HPDE6-E6E7 (cell line): ENCODE measurements at regions not wholly inside any gene's neighbourhood (a gene's known extent, or its start where the extent isn't known, plus 50 kb on each side); places are given as distances from the start of the nearest gene placed in this dataset.

Experiments used
- DNase-seq: peaks from one replicate; pipeline ENCODE4 v3.0.0; 2011; ENCODE audit warnings: missing footprints; ENCODE audit errors: extremely low spot score

DNA sequence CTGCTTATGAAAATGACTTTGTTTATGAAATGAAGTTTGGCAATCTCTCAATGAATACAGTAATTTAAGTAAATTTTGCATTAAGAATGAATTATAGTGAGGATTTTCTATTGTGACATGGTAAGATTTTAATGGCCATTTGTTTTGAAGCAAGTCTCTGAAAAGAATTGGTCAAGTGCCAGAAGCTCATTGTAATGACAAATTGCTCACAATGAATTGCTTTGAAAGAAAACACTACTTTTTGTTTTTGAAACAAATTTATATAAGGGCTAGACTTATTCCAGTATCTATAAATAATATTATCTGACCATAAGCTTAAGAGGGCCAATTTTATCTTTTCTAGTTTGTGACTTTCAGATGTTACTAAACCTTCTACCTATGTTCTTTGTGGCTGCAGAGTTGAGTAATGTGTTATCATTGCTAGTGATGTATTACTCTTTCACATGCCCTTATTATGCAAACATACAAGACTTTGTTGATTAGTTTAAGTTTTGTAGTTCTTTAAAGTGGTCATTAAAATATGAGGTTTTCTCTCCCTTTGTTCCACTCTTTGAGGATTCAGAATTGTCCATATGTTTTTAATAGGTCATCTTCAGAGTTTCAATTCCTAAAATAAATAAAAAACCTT, 93.0 kb upstream of the ZNF608 start:
- DNase-seq = no peak

DNA sequence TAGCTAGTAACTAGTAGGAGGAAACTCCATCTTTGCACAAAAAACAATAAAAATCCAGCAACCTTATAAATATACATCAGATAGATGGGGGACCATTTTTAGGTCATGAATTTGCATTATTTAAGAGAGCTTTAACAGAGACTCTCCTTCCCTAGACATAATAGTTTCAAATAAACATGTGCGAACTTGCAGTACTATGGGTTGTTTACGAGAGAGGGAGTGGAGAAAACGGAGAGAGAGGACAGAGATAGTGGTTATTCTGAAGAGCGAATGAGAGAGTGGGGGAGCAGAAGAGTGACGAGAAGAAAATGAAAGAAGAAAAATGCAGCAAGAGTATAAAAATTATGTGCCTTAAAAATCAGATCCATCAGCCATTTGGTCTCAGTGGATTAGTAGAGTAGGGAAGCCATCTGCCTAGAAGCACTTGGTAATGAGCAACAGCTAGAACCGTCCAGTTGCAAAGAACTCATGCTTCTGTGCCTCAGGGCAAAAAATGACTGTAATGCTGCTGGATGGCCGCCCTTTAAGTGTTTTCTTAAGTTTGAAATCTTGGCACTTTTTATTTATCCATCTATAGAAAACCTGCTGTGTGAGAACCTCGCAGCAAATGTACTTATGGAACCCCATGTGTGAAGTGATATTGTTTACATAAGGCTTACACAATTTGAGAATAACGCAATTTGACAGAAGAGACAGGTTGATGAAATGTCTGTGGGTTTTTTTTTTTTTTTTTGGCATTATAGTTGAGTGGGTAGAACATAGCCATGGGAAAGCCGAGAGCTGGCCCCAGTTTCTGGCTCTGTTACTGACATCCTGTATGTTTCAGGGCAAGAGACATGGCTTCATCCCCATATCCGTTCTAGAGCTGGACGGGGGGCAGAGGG, 95.6 kb upstream of the ZNF608 start:
- no peak for DNase-seq

DNA sequence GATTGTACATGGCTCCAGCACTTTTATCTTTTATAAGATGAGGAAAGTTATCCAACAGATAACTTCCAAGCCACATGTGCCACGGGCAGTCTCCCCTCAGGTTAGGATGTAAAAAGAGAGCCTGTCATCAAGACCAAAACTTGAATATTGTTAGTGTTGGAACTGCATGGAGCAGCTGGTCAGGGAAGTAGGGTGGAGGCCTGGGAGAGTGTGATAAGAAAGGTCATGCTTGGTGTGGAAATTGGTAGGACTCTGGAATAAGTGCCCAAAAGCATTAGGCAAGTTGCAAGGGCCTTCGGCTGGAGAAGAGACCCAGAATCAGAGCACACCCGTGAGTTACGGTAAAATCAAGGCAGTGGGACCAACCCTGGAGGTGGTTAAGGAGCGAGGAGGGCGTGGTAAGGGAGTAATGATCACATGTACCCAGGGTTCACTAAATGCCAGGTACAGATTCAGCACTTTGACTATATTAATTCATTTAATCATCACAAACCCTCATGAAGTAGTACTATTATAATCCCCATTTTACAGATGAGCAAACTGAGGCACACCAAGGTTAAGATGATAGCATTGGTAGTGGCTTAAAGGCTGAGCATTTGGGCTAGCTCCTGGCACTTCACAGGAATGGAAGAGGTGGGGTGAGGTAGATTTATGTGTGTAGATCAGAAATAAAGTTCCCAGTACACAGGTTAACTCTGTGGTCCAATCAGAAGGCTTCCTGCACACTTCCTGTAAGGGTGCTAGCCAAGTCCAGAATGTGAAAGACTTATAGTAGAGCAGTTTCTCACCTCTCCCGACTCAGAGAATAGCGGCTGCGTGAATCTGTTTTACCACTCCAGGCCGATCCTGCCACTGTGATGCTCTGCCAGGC, 96.5 kb upstream of the ZNF608 start:
- DNase-seq = no peak

DNA sequence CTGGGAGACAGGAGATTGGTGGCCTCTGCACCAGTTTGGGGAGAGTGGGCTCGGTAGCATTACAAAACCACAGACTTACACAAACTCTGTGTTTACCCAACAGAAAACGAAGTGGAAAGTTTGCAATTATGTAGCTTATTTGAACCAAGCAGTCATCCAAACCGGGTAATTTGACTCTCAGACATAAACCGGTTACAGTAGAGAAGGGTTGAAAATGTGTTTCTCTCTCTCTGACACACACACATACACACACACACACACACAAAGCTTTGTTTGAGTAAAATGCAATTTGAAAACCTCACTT, 97.1 kb upstream of the ZNF608 start:
- no peak for DNase-seq

DNA sequence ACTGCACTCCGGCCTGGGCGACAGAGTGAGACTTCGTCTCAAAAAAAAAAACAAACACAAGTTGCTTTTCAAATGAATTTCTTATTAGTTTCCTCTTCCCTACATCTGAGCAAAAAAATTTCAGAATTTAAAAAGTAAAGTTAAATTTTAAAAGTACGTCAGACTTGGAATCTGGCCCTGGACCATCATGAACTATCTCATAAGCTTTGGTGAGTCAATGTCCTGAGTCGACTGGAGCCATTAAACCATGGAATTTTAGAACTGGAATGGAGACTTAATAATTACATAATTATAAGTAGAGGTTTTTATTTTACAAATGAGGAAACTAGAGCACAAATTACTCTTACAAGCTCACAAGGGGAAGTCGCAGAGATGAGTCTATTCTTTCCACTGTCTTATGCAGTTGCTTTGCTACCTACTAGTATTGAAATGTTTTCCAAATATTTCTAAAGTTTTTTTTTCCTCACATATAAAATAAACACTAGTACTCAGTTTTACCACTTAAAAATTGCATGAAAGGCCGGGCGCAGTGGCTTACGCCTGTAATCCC, 98.0 kb upstream of the ZNF608 start:
- no peak for DNase-seq

DNA sequence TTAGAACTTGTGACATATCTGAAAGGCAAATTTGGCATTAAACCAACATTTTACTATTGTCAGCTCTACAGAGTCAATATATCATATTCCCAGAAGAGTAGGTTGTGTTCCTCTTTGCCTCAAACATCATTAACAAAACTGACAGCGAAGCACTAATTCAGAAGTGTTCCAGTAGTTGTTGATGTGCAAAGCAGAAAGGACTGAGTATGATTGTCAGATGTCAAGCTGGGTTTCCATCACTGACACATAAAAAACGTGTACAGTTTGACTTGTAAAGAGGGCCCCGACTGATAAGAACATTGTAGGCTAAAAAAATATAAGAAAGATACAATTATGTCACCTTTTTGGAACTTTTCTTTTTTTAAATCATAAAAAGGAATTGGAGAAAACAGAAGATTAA, 101.5 kb upstream of the ZNF608 start:
- no peak for DNase-seq

DNA sequence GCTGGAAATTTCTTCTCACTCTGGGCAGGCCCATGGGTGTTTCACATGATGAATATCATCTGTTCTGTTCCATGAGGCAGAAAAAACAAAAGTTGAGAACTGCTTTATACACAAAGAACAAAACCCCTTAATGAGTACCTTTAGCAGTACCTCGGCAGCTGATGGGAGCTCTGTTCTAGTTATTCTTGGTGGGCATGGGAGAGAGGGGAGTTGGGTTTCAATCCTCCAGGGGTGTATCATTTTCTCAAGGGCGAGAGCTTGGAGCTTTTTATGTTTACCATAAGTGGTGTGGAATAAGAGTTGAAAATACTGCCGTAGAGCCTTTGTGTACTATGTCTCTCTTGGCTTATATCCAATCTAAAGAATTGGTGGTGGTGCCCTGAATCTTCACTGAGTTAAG, 103.3 kb upstream of the ZNF608 start:
- no peak for DNase-seq

DNA sequence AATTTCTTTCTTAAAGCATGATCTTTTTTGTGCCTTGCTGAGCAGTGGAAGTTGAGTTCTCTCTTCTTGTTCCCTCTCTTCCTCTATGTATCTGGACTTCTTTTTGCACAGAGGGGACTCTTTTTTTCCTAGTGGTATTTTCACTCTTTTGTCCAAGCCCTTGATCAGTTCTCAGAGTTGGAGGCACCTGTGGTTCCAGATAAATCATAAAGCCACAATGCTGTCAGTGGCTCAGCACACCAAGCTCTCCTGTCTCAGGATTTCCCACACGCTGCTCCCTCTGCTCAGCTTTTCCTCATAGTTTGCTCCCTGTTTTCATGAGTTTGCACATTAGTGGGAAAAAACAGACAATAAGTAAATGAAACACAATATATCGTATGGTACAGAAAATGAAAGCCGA, 110.3 kb upstream of the ZNF608 start:
- DNase-seq = no peak

DNA sequence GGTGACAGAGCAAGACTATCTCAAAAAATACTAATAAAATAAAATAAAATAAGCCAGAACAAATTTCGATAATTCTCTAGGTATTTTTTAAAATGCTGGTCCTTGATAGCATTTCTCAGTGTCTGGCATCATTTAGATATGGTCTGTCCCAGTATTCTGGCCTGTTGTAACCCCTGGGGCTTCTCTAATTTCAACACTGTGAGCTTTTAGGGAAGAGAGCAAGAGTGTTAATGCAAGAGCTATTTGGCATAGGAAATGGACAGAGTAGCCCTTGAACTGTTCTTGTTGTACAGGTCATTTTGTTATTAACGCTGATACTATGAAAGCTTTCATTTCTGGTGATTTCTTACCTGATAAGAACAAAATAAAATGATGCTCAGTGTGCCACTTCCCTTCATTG, 112.2 kb upstream of the ZNF608 start:
- no peak for DNase-seq

DNA sequence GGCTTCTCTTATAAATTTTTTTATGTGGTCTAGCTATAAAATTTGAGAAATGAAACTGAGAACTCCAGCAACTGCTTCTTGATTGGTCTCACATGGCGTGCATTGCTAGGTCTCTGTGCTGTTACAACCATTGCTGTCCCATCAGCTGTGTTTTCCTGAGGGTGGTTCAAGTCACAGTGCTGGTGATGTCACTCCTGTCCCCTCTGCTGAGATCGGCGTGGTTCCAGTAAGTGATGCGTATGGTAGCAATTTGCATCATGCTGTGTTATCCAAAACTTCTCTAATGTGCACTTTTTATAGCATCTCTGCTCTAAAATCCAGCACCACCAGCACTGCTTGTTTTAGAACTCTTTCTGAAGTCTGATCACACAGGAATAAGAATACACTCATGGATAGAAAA, 112.6 kb upstream of the ZNF608 start:
- DNase-seq = no peak

DNA sequence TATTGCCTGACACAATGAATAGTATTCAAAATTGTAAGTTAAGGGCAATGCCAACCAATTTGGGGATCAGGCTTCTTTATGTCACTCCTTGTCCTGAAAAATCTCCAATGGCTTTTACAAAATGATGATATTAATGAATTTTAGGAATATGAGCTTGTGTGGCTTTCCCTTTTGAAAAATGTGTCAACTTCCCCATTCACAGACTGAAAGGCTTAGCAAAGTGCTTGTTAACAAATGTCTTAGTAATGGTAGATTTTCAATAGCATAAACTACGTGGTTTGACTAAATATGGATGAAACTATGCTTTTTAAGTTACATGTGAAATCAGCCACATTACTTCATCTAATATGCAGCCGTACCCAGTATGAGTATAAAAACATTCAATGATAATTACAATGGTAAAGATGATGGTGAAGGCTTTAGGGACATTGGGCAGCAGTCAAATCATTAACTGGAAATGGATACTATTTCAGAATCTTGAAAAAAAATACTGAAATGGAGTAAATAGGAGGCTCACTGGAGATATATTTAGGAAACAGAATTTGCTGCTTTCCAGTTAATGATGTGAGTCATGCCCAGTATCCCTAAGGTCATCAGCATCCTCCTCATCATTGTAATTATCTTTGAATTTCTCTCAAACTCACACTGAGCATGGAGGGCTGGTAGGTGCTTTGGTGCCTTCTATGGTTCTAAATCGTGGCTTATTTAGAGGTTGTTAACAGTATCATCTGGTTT, 113.3 kb upstream of the ZNF608 start:
- no peak for DNase-seq

DNA sequence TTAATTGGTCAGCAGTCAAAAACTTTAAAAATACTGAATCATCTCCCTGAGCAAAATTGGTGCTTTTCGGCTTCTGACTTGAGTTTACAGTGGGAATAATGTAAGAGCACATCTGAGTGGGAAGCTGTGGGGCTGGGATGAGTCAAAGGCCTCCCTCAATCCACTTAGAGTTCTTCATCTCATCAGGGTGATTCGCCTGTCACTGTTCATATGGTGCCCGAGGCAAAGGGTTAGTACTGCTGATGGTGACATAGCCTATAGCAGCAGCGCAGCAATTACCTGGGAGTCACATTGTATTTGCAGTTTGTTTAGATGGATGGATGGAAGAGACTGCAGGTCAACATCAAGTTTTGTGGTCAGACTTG, 113.8 kb upstream of the ZNF608 start:
- DNase-seq = no peak

DNA sequence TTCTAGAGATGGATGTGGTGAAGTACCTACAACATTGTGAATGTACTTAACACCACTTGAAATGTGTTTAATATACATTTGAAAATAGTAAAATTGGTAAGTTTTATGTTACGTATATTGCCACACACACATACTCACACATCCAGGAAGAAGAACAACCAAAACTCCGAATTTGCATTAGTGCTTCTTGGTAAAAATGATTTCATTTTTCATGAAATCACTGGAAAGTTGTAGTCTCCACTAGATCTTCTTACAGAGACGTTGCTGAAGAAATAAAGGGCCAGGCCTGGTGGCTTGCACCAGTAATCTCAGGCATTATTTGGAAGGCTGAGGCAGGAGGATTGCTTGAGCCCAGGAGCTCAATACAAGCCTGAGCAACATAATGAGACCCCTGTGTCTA, 118.6 kb upstream of the ZNF608 start:
- no peak for DNase-seq

DNA sequence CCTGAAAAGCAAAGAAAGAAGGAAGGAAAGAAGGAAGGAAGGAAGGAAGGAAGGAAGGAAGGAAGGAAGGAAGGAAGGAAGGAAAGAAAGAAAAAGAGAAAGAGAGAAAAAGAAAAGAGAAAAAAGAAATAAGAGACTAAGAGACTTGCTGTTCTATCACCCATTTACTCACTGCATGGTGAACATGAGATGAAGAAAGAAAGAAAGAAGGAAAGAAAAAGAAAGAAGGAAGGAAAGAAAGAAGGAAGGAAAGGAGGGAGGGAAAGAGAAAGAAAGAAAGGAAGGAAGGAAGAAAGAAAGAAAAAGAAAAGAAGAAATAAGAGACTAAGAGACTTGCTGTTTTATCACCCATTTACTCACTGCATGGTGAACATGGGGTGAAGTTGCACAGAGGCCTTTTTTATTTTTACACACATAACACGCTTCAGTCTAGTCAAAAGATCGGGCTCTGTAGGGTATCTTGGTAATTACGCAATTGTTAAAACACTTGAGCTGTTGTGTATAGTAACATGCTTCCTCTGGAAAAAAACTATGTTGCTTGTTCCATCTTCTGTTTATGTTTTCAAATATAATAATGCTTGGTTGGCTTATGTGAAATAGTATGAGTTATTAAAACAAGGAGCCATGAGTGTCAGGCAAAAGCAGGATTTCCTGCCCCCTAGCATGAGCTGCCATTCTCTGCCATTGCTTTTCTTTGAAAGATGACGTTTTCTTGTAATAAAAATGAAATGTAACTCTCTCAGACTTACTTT, 119.3 kb upstream of the ZNF608 start:
- DNase-seq = no peak

DNA sequence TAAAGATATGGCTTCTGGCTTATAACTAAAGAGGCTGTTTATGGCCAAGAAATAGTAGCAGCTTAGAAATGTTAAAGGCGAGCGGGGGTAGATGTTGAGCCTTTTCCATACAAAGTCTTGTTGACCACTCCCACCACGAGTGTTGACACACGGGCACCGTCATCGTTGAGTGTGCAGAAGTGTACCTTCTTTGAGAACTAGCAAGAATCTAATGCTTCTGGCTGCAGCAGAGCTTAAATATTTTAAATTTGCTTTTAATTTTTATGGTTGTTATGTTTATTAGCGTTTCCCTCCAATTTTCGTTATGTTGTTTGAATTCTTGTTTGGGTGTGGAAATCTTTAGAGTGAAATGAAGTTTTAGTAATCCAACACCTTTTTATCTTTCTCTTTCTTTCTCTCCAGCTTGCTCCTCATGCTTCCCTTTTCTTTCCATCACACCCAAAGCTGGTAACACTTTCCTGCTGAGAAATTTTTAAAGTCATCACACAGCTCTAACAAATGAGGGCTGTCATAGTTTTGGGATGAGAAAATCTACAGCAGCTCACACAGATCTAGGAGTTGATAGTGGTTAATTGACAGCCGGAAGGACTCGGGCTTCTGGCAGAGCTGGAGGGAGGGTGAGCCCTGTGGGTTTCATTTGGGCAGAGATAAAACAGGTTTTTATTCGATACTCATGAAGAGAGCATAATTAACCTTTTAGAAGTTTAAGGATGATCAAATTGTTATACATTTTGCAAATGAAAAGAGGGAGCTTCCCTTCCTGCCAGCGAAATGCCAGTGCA, 120.1 kb upstream of the ZNF608 start:
- no peak for DNase-seq

DNA sequence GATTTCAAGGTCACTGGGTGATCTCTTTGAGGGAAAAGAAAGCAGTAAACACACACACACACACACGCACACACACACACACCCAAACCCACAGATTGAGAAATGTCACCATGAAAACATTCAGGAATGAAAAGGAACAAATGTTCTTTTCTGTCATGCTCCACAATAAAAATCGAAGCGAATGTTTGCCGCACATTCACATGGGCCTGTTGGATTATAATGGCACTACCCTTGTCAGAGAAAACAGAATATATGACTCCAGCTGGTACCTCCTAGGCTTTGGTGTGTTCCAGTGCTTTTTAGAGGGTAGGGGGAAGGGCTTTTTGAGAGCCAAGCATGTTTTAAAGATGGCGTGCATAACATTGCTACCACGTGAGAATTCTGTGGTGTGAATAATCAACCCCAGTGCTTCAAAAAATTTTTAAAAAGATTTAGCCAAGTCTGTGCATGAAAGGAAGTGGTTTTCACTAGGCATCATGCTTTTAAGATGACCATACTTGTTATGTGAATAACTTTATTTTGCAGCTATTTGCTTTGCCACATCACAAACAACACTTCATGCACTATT, 120.8 kb upstream of the ZNF608 start:
- no peak for DNase-seq

DNA sequence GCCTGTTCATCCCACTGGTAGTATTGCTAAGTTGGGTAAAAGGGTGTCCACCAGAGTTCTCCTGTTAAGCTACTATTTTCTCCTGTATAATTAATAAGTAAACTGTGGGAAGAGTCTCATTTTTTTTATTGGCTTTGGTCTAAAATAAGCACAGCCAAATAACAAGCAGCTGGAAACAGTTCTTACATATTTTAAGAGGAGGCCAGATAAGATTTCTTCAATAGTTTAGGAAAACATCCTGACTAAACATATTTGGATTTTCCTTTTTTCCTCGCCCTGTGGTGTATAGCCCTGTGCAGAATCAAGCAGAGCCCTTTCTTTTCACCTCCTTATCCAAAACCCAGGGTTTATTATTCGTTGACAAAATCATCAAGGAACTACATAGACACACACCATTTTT, 122.2 kb upstream of the ZNF608 start:
- no peak for DNase-seq

DNA sequence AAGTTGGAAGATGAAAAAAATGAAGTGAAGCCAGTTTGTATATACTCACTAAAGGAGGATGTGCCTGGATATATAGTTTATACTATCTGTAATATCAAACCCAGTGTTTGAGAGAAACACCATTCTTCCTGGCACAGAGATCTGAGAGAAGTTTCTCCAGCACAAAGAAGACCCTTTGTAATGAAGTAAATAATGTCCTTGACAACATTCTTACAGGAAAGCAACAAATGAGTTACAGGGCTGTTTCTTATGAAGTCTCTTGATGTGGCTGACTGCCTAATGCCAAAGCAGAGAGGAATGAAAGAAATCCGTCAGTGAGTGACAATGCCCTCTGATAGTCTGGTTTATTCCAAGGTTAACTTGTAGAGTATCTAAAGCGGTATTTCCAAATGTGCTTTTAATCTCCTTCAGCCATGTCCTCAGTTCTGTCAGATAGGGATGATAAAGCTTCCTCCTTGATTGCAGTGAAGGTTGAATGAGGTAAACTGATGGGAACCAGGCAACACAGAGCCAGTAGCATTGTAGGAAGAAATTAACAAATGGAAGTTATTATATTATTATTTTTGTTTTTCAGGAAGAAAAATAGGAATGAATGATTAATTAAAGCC, 123.1 kb upstream of the ZNF608 start:
- DNase-seq = no peak

DNA sequence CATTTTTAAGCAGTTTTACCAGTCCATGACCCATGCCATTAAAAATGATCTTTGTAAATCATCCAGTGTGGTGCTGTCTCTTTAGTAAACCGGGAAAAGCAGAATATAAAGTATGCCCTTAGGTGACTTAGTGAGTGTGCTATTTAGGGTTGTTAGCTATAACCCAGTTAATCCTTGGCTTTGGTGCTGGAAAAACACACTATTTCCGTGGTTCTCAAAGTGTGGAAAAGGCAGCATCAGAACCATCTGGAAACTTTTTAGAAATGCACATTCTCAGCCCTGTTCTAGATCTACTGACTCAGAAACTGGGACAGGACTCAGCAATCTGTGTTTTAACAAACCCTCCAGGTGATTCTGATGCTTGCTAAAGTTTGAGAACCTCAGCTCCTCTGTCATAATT, 123.6 kb upstream of the ZNF608 start:
- no peak for DNase-seq

DNA sequence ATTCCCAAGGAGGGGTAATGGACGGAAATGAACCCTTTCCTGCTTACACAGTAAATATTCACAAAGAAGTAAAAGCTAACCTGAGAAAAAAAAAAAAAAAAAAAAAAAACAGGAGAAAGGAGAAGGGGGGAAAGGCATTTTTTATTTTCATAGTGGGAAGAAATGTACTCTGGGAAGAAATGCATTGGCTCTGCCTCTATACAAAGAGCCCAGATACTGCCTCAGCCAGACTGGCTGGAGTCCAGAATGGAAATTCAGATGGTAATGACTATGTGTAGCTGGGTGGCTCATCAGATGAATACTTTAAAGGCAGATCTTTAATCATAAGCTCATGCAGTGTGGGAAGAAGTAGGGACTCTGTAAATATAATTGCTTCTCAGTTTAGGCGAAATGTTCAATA, 124.9 kb upstream of the ZNF608 start:
- no peak for DNase-seq
